ENCODE measurements at regions not wholly inside any gene's neighbourhood (a gene's known extent, or its start where the extent isn't known, plus 50 kb on each side); places are given as distances from the start of the nearest gene placed in this dataset.

DNA sequence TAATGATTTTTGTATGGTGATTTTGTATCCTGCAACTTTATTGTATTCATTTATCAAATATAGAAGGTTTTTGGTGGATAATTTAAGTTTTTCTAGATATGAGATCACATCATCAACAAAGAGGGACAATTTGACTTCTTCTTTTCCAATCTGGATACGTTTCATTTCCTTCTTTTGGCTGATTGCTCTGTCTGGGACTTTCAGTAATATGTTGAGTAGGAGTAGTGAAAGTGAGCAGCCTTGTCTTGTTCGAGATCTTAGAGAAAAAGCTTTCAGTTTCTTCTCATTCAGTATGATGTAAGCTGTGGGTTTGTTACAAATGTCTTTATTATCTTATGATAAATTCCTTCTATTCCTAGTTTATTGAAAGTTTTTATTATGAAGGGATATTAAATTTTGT is 352.0 kb upstream of the DACH1 start:
- no peak for TF ChIP-seq FOXK2 (IDR thresholded peaks at IDR 0.05)
- no peak for TF ChIP-seq FOXM1 (IDR thresholded peaks at IDR 0.05; ENCODE audit: borderline replicate concordance)
- no peak for TF ChIP-seq FOXA1 (IDR thresholded peaks at IDR 0.05)
- no peak for TF ChIP-seq ELF4 (IDR thresholded peaks at IDR 0.05)
- TF ChIP-seq, protein P1, sequence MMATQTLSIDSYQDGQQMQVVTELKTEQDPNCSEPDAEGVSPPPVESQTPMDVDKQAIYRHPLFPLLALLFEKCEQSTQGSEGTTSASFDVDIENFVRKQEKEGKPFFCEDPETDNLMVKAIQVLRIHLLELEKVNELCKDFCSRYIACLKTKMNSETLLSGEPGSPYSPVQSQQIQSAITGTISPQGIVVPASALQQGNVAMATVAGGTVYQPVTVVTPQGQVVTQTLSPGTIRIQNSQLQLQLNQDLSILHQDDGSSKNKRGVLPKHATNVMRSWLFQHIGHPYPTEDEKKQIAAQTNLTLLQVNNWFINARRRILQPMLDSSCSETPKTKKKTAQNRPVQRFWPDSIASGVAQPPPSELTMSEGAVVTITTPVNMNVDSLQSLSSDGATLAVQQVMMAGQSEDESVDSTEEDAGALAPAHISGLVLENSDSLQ (IDR thresholded peaks at IDR 0.05) = no peak
- TF ChIP-seq BHLHE40 (IDR thresholded peaks at IDR 0.05; ENCODE audit: borderline replicate concordance) = no peak
